GM18505 (cell line): ENCODE measurements at regions not wholly inside any gene's neighbourhood (a gene's known extent, or its start where the extent isn't known, plus 50 kb on each side); places are given as distances from the start of the nearest gene placed in this dataset.

ENCODE experiments used
- ATAC-seq: cut with Tn5 transposase; IDR thresholded peaks from one replicate; pipeline ENCODE4 v1.9.1; 2021; ENCODE audit not compliant: unreplicated experiment
- POLR2A ChIP-seq: IDR thresholded peaks from 4 replicates; pipeline ENCODE4 v1.6.1; 2011; ENCODE audit warnings: borderline replicate concordance; ENCODE audit not compliant: insufficient read depth, insufficient read length; ENCODE audit errors: extremely low read depth

GRCh38 chr6:95366414-95366813 lies 210.9 kb upstream of the MANEA start:
- TF ChIP-seq POLR2A: no peak
- ATAC-seq: no peak

- TF ChIP-seq POLR2A: no peak
- no peak for ATAC-seq
Measured at GRCh38 chr6:95383878-95384277, 193.5 kb upstream of the MANEA start.

GRCh38 chr6:95384988-95385387 lies 192.3 kb upstream of the MANEA start:
- no peak for ATAC-seq
- TF ChIP-seq POLR2A: no peak

GRCh38 chr6:95387845-95388244 lies 189.5 kb upstream of the MANEA start:
- no peak for TF ChIP-seq POLR2A
- no peak for ATAC-seq

- TF ChIP-seq POLR2A: no peak
- no peak for ATAC-seq
Measured at GRCh38 chr6:95404777-95405176, 172.6 kb upstream of the MANEA start.

- no peak for TF ChIP-seq POLR2A
- ATAC-seq: no peak
Measured at GRCh38 chr6:95408111-95408510, 169.2 kb upstream of the MANEA start.

GRCh38 chr6:95410168-95410567 lies 167.2 kb upstream of the MANEA start:
- no peak for ATAC-seq

GRCh38 chr6:95413789-95414188 lies 163.5 kb upstream of the MANEA start:
- no peak for ATAC-seq
- TF ChIP-seq POLR2A: no peak

More at GRCh38 chr6:95410168-95410567, 167.2 kb upstream of the MANEA start:
- no peak for TF ChIP-seq POLR2A

GRCh38 chr6:95417856-95418255 lies 159.5 kb upstream of the MANEA start:
- no peak for TF ChIP-seq POLR2A
- no peak for ATAC-seq

GRCh38 chr6:95420792-95421191 lies 156.5 kb upstream of the MANEA start:
- no peak for TF ChIP-seq POLR2A
- ATAC-seq: no peak

GRCh38 chr6:95423331-95423730 lies 154.0 kb upstream of the MANEA start:
- ATAC-seq: no peak
- TF ChIP-seq POLR2A: no peak

GRCh38 chr6:95431637-95432228 lies 145.6 kb upstream of the MANEA start:
- TF ChIP-seq POLR2A: no peak
- no peak for ATAC-seq

- no peak for TF ChIP-seq POLR2A
Measured at GRCh38 chr6:95439741-95440140, 137.6 kb upstream of the MANEA start.

GRCh38 chr6:95448208-95448607 lies 129.1 kb upstream of the MANEA start:
- ATAC-seq: no peak
- TF ChIP-seq POLR2A: no peak

More at GRCh38 chr6:95439741-95440140, 137.6 kb upstream of the MANEA start:
- no peak for ATAC-seq

- no peak for TF ChIP-seq POLR2A
- ATAC-seq: no peak
Measured at GRCh38 chr6:95469511-95469910, 107.8 kb upstream of the MANEA start.

GRCh38 chr6:95478941-95479340 lies 98.4 kb upstream of the MANEA start:
- no peak for TF ChIP-seq POLR2A
- ATAC-seq: no peak

GRCh38 chr6:95487817-95488216 lies 89.5 kb upstream of the MANEA start:
- ATAC-seq: no peak
- no peak for TF ChIP-seq POLR2A
